ENCODE measurements at regions not wholly inside any gene's neighbourhood (a gene's known extent, or its start where the extent isn't known, plus 50 kb on each side); places are given as distances from the start of the nearest gene placed in this dataset.

GRCh38 chr10:121300723-121301122, 297.5 kb downstream of the FGFR2 start:
- TF ChIP-seq POLR2AphosphoS5 (IDR thresholded peaks at IDR 0.05) (no peak), CTCF (IDR thresholded peaks at IDR 0.05 in 8 of 11, conservative IDR thresholded peaks at IDR 0.05 in 3 of 11) (no peak), POLR2A (IDR thresholded peaks at IDR 0.05) (no peak)
